ENCODE measurements at regions not wholly inside any gene's neighbourhood (a gene's known extent, or its start where the extent isn't known, plus 50 kb on each side); places are given as distances from the start of the nearest gene placed in this dataset.

GRCh38 chr5:72035831-72036230 is 71.4 kb upstream of the MAP1B start:
- Histone ChIP-seq H3K4me3 (ENCODE audit: insufficient read depth, low read depth, low read length) (no peak overlapping the region), H3K27me3 (ENCODE audit: control insufficient read depth, insufficient read depth, low read length) (peaks cover 41% of the 10 kb centered on the region), H2AFZ (replicated peaks; ENCODE audit: low read length, poor library complexity) (no peak overlapping the region), H2BK20ac (ENCODE audit: low read depth, low read length) (no peak overlapping the region), H3K36me3 (ENCODE audit: control insufficient read depth, insufficient read depth, low read length) (no peaks in the 10 kb centered on the region), H4K5ac (ENCODE audit: low read depth, low read length) (no peak overlapping the region), H4K91ac (ENCODE audit: insufficient read depth, low read depth, low read length) (no peak overlapping the region), H2BK120ac (ENCODE audit: low read depth, low read length) (no peak overlapping the region), H3K27ac (ENCODE audit: insufficient read depth, low read length) (no peak overlapping the region), H3K9me1 (ENCODE audit: insufficient read depth, low read length) (no peaks in the 10 kb centered on the region; the same call in 1 of the 2 replicates), H2AK9ac (replicated peaks; ENCODE audit: low read depth, low read length, poor library complexity) (no peak overlapping the region), H3K9me3 (ENCODE audit: control insufficient read depth, insufficient read depth, low read length) (no peaks in the 10 kb centered on the region), H3K23ac (ENCODE audit: low read depth, low read length) (no peak overlapping the region), H3K4me1 (ENCODE audit: control insufficient read depth, insufficient read depth, low read length) (no peaks in the 10 kb centered on the region), H3K4ac (ENCODE audit: low read depth, low read length) (no peak overlapping the region), H2BK5ac (ENCODE audit: low read depth, low read length, poor library complexity, severe bottlenecking) (no peak overlapping the region), H3K56ac (ENCODE audit: extremely low read depth, insufficient read depth, low read length) (no peak overlapping the region), H3K14ac (replicated peaks; ENCODE audit: low read depth, low read length) (no peak overlapping the region), H3K79me1 (ENCODE audit: low read depth in 1 of 2, low read length in 2 of 2) (no peaks in the 10 kb centered on the region), H3K4me2 (ENCODE audit: low read depth, low read length) (no peak overlapping the region), H2BK15ac (ENCODE audit: low read depth, low read length) (no peak overlapping the region), H4K8ac (ENCODE audit: low read depth in 2 of 2, low read length in 2 of 2) (no peak overlapping the region), H4K20me1 (ENCODE audit: insufficient read depth, low read length) (no peaks in the 10 kb centered on the region), H3K9ac (ENCODE audit: low read depth, low read length) (no peak overlapping the region), H2AK5ac (ENCODE audit: low read depth, low read length) (no peak overlapping the region), H3K18ac (ENCODE audit: low read depth, low read length) (no peak overlapping the region)
- ChIA-PET CTCF (no interaction called here), POLR2A (ENCODE audit: unreplicated experiment) (no interaction called here)
- WGBS, 2 experiments (ENCODE audit: extremely low coverage in 2 of 2, insufficient read length in 1 of 2): no CpG with 5 or more reads among the region's 3 CpGs
- dilution Hi-C loops (cut with HindIII; ENCODE audit: low sequenced_read_pairs, unreplicated experiment): no loop called here
- intact Hi-C loops (cut with micrococcal nuclease): no loop called here
- ATAC-seq (ENCODE audit: low read depth) (no peak), DNase-seq (no peak)
- no TSS peak for BruUV-seq (replicated peaks)
- TF ChIP-seq CHD1 (IDR thresholded peaks at IDR 0.05; ENCODE audit: low read depth, low read length): no peak
- TF ChIP-seq, protein P1, sequence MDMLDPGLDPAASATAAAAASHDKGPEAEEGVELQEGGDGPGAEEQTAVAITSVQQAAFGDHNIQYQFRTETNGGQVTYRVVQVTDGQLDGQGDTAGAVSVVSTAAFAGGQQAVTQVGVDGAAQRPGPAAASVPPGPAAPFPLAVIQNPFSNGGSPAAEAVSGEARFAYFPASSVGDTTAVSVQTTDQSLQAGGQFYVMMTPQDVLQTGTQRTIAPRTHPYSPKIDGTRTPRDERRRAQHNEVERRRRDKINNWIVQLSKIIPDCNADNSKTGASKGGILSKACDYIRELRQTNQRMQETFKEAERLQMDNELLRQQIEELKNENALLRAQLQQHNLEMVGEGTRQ (IDR thresholded peaks at IDR 0.05; ENCODE audit: low read depth, low read length): no peak
- no peak for TF ChIP-seq ELK1 (IDR thresholded peaks at IDR 0.05; ENCODE audit: borderline replicate concordance, low read depth, low read length)
- TF ChIP-seq POLR2A (IDR thresholded peaks at IDR 0.05; ENCODE audit: low read depth, low read length): no peak
- TF ChIP-seq CEBPB (IDR thresholded peaks at IDR 0.05; ENCODE audit: low read depth, low read length): no peak
- TF ChIP-seq RFX5 (IDR thresholded peaks at IDR 0.05; ENCODE audit: low read depth, low read length): no peak
- TF ChIP-seq, protein P2, sequence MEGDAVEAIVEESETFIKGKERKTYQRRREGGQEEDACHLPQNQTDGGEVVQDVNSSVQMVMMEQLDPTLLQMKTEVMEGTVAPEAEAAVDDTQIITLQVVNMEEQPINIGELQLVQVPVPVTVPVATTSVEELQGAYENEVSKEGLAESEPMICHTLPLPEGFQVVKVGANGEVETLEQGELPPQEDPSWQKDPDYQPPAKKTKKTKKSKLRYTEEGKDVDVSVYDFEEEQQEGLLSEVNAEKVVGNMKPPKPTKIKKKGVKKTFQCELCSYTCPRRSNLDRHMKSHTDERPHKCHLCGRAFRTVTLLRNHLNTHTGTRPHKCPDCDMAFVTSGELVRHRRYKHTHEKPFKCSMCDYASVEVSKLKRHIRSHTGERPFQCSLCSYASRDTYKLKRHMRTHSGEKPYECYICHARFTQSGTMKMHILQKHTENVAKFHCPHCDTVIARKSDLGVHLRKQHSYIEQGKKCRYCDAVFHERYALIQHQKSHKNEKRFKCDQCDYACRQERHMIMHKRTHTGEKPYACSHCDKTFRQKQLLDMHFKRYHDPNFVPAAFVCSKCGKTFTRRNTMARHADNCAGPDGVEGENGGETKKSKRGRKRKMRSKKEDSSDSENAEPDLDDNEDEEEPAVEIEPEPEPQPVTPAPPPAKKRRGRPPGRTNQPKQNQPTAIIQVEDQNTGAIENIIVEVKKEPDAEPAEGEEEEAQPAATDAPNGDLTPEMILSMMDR (conservative IDR thresholded peaks at IDR 0.05; ENCODE audit: low read depth, low read length): no peak
- TF ChIP-seq RCOR1 (IDR thresholded peaks at IDR 0.05; ENCODE audit: insufficient replicate concordance, low read length): no peak
- no peak for TF ChIP-seq MXI1 (IDR thresholded peaks at IDR 0.05; ENCODE audit: borderline replicate concordance, low read depth, low read length)
- no peak for TF ChIP-seq SMC3 (IDR thresholded peaks at IDR 0.05; ENCODE audit: low read depth, low read length)
- no peak for TF ChIP-seq RAD21 (IDR thresholded peaks at IDR 0.05; ENCODE audit: low read length)
- in situ Hi-C loops (cut with MboI; ENCODE audit: low sequenced_read_pairs): no loop called here

Data from IMR-90 (cell line).